ENCODE measurements at regions not wholly inside any gene's neighbourhood (a gene's known extent, or its start where the extent isn't known, plus 50 kb on each side); places are given as distances from the start of the nearest gene placed in this dataset.

GRCh38 chr20:53800418-53800817 is 206.8 kb upstream of the ZNF217 start:
- intact Hi-C loops (cut with DNase I), result no loop called here
- no peaks in the 10 kb centered on the region for H3K27me3 ChIP-seq
- no peak for DNase-seq (ENCODE audit: extremely low spot score in 2 of 2)
- no peak overlapping the region for H3K27ac ChIP-seq
- H3K4me3 ChIP-seq, result no peak overlapping the region
- no peaks in the 10 kb centered on the region for H3K9me3 ChIP-seq
- H3K4me1 ChIP-seq, result peaks cover 2% of the 10 kb centered on the region
- TF ChIP-seq POLR2A (IDR thresholded peaks at IDR 0.05), result no peak
- no peak for TF ChIP-seq POLR2AphosphoS5 (IDR thresholded peaks at IDR 0.05; ENCODE audit: insufficient read depth in 1 of 2, low read depth in 1 of 2)
- TF ChIP-seq CTCF (IDR thresholded peaks at IDR 0.05), result no peak
- H3K36me3 ChIP-seq, result no peaks in the 10 kb centered on the region

- Histone ChIP-seq H3K4me1 (no peaks in the 10 kb centered on the region), H3K27me3 (no peaks in the 10 kb centered on the region), H3K27ac (no peak overlapping the region), H3K9me3 (no peaks in the 10 kb centered on the region), H3K4me3 (no peak overlapping the region), H3K36me3 (no peaks in the 10 kb centered on the region)
- DNase-seq (ENCODE audit: extremely low spot score in 2 of 2), result no peak
- intact Hi-C loops (cut with DNase I), result no loop called here
- TF ChIP-seq POLR2AphosphoS5 (IDR thresholded peaks at IDR 0.05; ENCODE audit: insufficient read depth in 1 of 2, low read depth in 1 of 2) (no peak), CTCF (IDR thresholded peaks at IDR 0.05) (no peak), POLR2A (IDR thresholded peaks at IDR 0.05) (no peak)
Observed at GRCh38 chr20:53797085-53797484, 203.4 kb upstream of the ZNF217 start.

- no peak for TF ChIP-seq CTCF (IDR thresholded peaks at IDR 0.05)
- no peak for TF ChIP-seq POLR2A (IDR thresholded peaks at IDR 0.05)
- no peak for TF ChIP-seq POLR2AphosphoS5 (IDR thresholded peaks at IDR 0.05; ENCODE audit: insufficient read depth in 1 of 2, low read depth in 1 of 2)
- DNase-seq (ENCODE audit: extremely low spot score in 2 of 2), result no peak
- no peaks in the 10 kb centered on the region for H3K4me1 ChIP-seq
- no peaks in the 10 kb centered on the region for H3K27me3 ChIP-seq
- intact Hi-C loops (cut with DNase I), result no loop called here
- H3K9me3 ChIP-seq, result no peaks in the 10 kb centered on the region
- H3K36me3 ChIP-seq, result no peaks in the 10 kb centered on the region
- H3K4me3 ChIP-seq, result no peak overlapping the region
- no peak overlapping the region for H3K27ac ChIP-seq
Observed at GRCh38 chr20:53795170-53795569, 201.5 kb upstream of the ZNF217 start.

- no peaks in the 10 kb centered on the region for H3K27me3 ChIP-seq
- no peak overlapping the region for H3K27ac ChIP-seq
- no peak for DNase-seq (ENCODE audit: extremely low spot score in 2 of 2)
- no peak overlapping the region for H3K4me3 ChIP-seq
- TF ChIP-seq POLR2A (IDR thresholded peaks at IDR 0.05) (no peak), POLR2AphosphoS5 (IDR thresholded peaks at IDR 0.05; ENCODE audit: insufficient read depth in 1 of 2, low read depth in 1 of 2) (no peak), CTCF (IDR thresholded peaks at IDR 0.05) (no peak)
- intact Hi-C loops (cut with DNase I), result no loop called here
- no peaks in the 10 kb centered on the region for H3K36me3 ChIP-seq
- no peaks in the 10 kb centered on the region for H3K9me3 ChIP-seq
- no peaks in the 10 kb centered on the region for H3K4me1 ChIP-seq
Observed at GRCh38 chr20:53794529-53795115, 201.0 kb upstream of the ZNF217 start.

GRCh38 chr20:53793783-53794383 is 200.2 kb upstream of the ZNF217 start:
- no peaks in the 10 kb centered on the region for H3K4me1 ChIP-seq
- no peak overlapping the region for H3K27ac ChIP-seq
- DNase-seq (ENCODE audit: extremely low spot score in 2 of 2), result no peak
- intact Hi-C loops (cut with DNase I), result no loop called here
- H3K9me3 ChIP-seq, result no peaks in the 10 kb centered on the region
- H3K27me3 ChIP-seq, result no peaks in the 10 kb centered on the region
- no peak overlapping the region for H3K4me3 ChIP-seq
- TF ChIP-seq POLR2AphosphoS5 (IDR thresholded peaks at IDR 0.05; ENCODE audit: insufficient read depth in 1 of 2, low read depth in 1 of 2) (peak in 1 of 2 donors; percentile 77), CTCF (IDR thresholded peaks at IDR 0.05) (no peak), POLR2A (IDR thresholded peaks at IDR 0.05) (no peak)
- no peaks in the 10 kb centered on the region for H3K36me3 ChIP-seq

All from vagina (tissue), 2 donors.